BE2C (cell line): ENCODE measurements at regions not wholly inside any gene's neighbourhood (a gene's known extent, or its start where the extent isn't known, plus 50 kb on each side); places are given as distances from the start of the nearest gene placed in this dataset.

ENCODE experiments used
- DNase-seq: peaks from one replicate; pipeline ENCODE4 v3.0.0-alpha.2; 2020
- H3K27me3 ChIP-seq: fragments of 250-450 bp; sonication (Bioruptor Pico); 2 replicates; pipeline ENCODE4 v1.5.1; 2020; ENCODE audit warnings: mild to moderate bottlenecking
- H3K36me3 ChIP-seq: fragments of 250-450 bp; sonication (Bioruptor Pico); 2 replicates; pipeline ENCODE4 v1.5.1; 2020; ENCODE audit warnings: mild to moderate bottlenecking
- H3K4me1 ChIP-seq: fragments of 250-450 bp; sonication (Bioruptor Pico); 2 replicates; pipeline ENCODE4 v1.5.1; 2020
- H3K4me3 ChIP-seq: 2 replicates; pipeline ENCODE4 v1.5.1; 2011; ENCODE audit warnings: low read depth, low read length
- H3K9me3 ChIP-seq: fragments of 250-450 bp; sonication (Bioruptor Pico); 2 replicates; pipeline ENCODE4 v1.5.1; 2020
- TF ChIP-seq, protein P1 (sequence below): IDR thresholded peaks from 2 replicates; pipeline ENCODE4 v1.5.1; 2012; ENCODE audit warnings: mild to moderate bottlenecking, low read depth, low read length

DNA sequence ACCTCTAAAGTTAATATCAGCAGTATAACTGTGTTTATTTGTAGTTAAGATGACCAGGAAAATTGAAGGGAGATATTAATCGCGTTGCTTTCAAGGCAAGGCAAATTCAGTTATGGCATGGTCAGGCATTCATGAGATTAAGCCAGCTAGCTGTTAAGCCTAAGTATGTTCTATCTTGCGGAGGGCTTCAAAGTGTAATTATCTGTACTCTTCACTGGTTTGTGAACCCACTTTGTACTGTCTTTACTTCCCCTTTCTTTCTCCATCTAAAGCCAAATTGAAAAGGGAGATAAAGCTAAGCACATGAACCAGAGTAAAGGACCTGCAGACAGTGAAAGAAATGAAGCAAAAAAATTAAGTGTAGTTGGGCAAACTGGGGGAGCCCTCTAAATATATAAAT, 483.1 kb upstream of the NRP1 start:
- no peak overlapping the region for H3K4me3 ChIP-seq
- no peak for DNase-seq
- TF ChIP-seq, protein P1, sequence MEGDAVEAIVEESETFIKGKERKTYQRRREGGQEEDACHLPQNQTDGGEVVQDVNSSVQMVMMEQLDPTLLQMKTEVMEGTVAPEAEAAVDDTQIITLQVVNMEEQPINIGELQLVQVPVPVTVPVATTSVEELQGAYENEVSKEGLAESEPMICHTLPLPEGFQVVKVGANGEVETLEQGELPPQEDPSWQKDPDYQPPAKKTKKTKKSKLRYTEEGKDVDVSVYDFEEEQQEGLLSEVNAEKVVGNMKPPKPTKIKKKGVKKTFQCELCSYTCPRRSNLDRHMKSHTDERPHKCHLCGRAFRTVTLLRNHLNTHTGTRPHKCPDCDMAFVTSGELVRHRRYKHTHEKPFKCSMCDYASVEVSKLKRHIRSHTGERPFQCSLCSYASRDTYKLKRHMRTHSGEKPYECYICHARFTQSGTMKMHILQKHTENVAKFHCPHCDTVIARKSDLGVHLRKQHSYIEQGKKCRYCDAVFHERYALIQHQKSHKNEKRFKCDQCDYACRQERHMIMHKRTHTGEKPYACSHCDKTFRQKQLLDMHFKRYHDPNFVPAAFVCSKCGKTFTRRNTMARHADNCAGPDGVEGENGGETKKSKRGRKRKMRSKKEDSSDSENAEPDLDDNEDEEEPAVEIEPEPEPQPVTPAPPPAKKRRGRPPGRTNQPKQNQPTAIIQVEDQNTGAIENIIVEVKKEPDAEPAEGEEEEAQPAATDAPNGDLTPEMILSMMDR: no peak
- peaks cover 11% of the 10 kb centered on the region for H3K4me1 ChIP-seq
- no peaks in the 10 kb centered on the region for H3K9me3 ChIP-seq
- no peaks in the 10 kb centered on the region for H3K36me3 ChIP-seq
- H3K27me3 ChIP-seq: no peaks in the 10 kb centered on the region

DNA sequence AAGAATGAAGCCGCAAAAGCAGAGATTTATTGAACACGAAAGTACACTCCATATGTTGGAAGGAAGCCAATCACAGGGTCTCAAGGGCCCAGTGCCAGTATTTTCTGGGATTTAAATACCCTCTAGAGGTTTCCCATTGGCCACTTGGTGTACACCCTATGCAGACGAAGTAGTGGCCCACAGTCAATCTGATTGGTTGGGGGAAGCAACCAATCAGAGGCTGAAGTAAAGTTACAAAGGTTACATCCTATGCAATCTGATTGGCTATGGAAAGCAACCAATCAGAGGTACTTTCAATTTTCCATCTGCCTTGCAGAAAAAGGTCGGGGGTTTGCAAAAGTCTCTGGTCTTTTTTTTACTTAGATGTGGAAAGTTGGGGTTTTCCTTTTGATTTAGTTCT, 481.3 kb upstream of the NRP1 start:
- H3K27me3 ChIP-seq: no peaks in the 10 kb centered on the region
- TF ChIP-seq, protein P1: no peak
- no peaks in the 10 kb centered on the region for H3K9me3 ChIP-seq
- peaks cover 9% of the 10 kb centered on the region for H3K4me1 ChIP-seq
- no peaks in the 10 kb centered on the region for H3K36me3 ChIP-seq
- DNase-seq: no peak
- H3K4me3 ChIP-seq: no peak overlapping the region

DNA sequence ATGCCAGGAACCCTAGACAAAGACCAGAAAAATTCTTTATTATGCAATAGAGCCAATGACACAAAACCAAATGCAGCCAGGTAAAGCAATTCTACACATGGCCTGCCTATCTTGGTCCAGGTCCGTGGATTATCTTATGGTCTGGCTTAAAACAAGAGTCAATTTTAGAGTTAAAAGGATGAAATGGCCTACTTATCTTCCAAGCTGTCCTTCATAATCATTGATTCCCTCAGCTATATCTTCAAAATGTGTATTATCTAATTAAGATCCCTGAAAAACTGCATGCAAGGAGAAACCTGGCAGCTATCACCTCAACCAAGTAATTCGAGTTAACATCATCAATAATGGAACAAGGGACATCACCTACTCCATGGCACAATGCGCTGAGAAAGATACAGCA, 479.4 kb upstream of the NRP1 start:
- TF ChIP-seq, protein P1: no peak
- no peak overlapping the region for H3K4me3 ChIP-seq
- H3K36me3 ChIP-seq: no peaks in the 10 kb centered on the region
- DNase-seq: no peak
- peaks cover 9% of the 10 kb centered on the region for H3K4me1 ChIP-seq
- H3K27me3 ChIP-seq: no peaks in the 10 kb centered on the region
- no peaks in the 10 kb centered on the region for H3K9me3 ChIP-seq

DNA sequence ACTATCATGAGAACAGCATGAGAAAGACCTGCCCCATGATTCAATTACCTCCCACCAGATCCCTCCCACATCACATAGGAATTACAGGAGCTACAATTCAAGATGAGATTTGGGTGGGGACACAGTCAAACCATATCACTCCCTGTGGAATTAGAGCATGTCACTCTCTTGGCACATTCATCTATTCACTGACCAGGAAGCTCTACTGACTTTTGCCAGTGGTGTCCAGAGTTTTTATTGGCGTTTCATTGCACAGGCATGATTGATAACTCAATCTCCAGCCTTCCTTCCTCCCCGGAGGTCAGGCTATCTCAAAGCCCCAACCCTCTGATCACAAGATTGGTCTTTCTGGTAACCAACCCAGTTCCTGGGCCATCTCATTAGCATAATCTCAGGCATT, 478.9 kb upstream of the NRP1 start:
- DNase-seq: no peak
- Histone ChIP-seq H3K9me3 (no peaks in the 10 kb centered on the region), H3K4me3 (no peak overlapping the region), H3K36me3 (no peaks in the 10 kb centered on the region), H3K27me3 (no peaks in the 10 kb centered on the region), H3K4me1 (peaks cover 9% of the 10 kb centered on the region)
- TF ChIP-seq, protein P1: no peak

DNA sequence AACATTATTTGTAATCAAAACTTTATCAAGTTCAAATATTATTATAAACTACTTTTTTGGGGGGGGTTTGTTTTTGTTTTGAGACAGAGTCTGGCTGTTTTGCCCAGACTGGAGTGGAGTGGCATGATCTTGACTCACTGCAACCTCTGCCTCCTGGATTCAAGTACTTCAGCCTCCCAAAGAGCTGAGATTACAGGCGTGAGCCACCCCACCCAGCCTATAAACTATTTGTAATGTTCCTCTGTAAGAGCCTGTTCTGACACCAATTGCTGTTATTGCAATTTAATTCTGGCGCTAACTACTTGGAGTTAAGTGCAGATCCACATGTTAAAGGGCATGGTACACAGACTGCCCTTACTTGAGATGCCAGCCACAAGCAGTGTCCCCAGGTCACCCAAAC, 478.1 kb upstream of the NRP1 start:
- no peaks in the 10 kb centered on the region for H3K36me3 ChIP-seq
- DNase-seq: no peak
- H3K4me1 ChIP-seq: peaks cover 2% of the 10 kb centered on the region
- H3K27me3 ChIP-seq: no peaks in the 10 kb centered on the region
- TF ChIP-seq, protein P1: no peak
- H3K9me3 ChIP-seq: no peaks in the 10 kb centered on the region
- no peak overlapping the region for H3K4me3 ChIP-seq

DNA sequence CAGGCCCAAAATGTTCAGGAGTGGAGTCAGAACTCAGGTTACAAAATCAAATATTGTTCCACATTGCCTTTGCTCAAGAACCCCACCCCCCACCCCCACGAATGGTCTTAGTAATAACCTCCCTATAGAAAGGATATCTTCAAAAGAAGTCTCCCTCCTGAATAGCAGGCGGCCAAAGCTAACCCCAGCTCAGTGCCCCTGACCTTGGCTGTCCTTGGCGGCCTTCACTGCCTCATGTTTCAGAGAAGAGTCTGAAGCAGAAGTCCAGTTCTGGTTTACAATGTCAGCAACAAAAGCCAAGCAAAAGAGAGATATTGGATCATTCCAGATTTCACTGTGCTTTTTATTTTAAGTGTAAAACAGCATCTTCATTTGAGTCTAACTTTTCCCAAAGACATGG, 476.5 kb upstream of the NRP1 start:
- no peak for DNase-seq
- TF ChIP-seq, protein P1: no peak
- H3K4me3 ChIP-seq: no peak overlapping the region
- H3K4me1 ChIP-seq: no peaks in the 10 kb centered on the region; the same call in 1 of the 2 replicates
- no peaks in the 10 kb centered on the region for H3K27me3 ChIP-seq
- no peaks in the 10 kb centered on the region for H3K9me3 ChIP-seq
- no peaks in the 10 kb centered on the region for H3K36me3 ChIP-seq
